Colonic mucosa (tissue), 4 donors: ENCODE measurements at regions not wholly inside any gene's neighbourhood (a gene's known extent, or its start where the extent isn't known, plus 50 kb on each side); places are given as distances from the start of the nearest gene placed in this dataset.
A peak's percentile ranks its signal among the peaks of the same experiment; 100 is the strongest.

Experiments
- DNase-seq: peaks from one replicate; pipeline ENCODE4 v3.0.0-alpha.2; 2020
- H3K27ac ChIP-seq: fragments of 200-600 bp; one replicate; pipeline ENCODE4 v1.8.0; 2021
- H3K27me3 ChIP-seq: fragments of 200-600 bp; one replicate; pipeline ENCODE4 v1.8.0; 2021
- H3K36me3 ChIP-seq: fragments of 200-600 bp; one replicate; pipeline ENCODE4 v1.8.0; 2021
- H3K4me1 ChIP-seq: fragments of 200-600 bp; one replicate; pipeline ENCODE4 v1.8.0; 2021; ENCODE audit warnings: mild to moderate bottlenecking
- H3K4me3 ChIP-seq: fragments of 200-600 bp; one replicate; pipeline ENCODE4 v1.8.0; 2021
- H3K9ac ChIP-seq, 2 donors: one replicate each; pipeline ENCODE4 v1.7.0; 2013; ENCODE audit warnings: control low read depth in 2 of 2, low read depth in 2 of 2, low read length in 2 of 2
- H3K9me3 ChIP-seq: fragments of 200-600 bp; one replicate; pipeline ENCODE4 v1.8.0; 2021
- intact Hi-C: fragments of 100-400 bp; cut with DNase I; formaldehyde crosslinking; loops from one replicate; pipeline ENCODE4 v1.14.1; 2022
- TF ChIP-seq, protein P1 (sequence below): fragments of 200-600 bp; IDR thresholded peaks from one replicate; pipeline ENCODE4 v1.8.0; 2022; ENCODE audit warnings: antibody characterized with exemption, mild to moderate bottlenecking
- donor health status: healthy.
- donor health status: DM: no; HTN: no; CAD: no.
- donor health status: DM: no; HTN: no; CAD: no.

DNA sequence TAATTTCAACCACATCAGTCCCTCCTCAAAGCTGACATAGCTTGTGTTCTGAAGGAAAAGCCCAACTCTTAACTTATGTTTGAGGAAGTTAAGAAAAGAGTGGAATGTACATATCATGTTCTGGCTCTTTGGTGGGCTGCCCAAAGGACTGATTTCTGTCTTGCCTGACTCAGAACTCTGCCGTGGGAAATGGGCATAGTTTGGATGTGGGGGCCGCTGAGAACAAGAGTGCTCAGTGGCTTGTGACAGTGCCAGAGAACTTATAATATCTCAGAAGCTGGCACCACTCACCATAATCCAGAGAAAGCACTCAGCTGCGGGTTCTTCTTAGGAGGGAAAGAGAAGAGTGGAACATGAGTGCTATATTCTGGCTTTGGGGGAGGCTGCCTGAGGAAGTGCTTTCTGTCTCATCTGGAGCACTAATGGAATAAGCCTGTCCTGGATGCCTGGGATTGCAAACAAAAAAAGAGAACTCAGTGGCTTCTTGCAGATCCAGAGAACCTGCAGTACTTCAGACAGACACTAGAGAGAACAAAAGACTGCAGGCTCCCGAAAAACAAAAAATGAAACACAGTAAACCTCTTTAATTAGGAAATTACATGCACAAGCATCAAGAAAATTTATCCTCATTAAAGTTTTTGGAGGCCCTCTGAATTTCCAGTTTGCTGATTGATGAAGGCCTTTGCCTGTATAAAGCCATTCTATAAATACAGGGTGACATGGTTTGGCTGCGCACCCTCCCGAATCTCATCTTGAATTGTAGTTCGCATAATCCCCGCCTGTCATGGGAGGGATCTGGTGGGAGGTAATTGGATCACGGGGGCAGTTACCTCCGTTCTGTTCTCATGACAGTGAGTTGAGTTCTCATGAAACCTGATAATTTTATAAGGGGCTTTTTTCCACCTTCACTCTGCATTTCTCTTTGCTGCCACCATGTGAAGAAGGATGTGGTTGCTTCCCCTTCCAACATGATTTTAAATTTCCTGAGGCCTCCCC lies 207.0 kb downstream of the DMAC1 start:
- no peak for DNase-seq
- H3K4me1 ChIP-seq, result no peaks in the 10 kb centered on the region
- no peak overlapping the region for H3K4me3 ChIP-seq
- no peaks in the 10 kb centered on the region for H3K36me3 ChIP-seq
- intact Hi-C loops, result no loop called here
- no peaks in the 10 kb centered on the region for H3K9me3 ChIP-seq
- TF ChIP-seq, protein P1, sequence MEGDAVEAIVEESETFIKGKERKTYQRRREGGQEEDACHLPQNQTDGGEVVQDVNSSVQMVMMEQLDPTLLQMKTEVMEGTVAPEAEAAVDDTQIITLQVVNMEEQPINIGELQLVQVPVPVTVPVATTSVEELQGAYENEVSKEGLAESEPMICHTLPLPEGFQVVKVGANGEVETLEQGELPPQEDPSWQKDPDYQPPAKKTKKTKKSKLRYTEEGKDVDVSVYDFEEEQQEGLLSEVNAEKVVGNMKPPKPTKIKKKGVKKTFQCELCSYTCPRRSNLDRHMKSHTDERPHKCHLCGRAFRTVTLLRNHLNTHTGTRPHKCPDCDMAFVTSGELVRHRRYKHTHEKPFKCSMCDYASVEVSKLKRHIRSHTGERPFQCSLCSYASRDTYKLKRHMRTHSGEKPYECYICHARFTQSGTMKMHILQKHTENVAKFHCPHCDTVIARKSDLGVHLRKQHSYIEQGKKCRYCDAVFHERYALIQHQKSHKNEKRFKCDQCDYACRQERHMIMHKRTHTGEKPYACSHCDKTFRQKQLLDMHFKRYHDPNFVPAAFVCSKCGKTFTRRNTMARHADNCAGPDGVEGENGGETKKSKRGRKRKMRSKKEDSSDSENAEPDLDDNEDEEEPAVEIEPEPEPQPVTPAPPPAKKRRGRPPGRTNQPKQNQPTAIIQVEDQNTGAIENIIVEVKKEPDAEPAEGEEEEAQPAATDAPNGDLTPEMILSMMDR, result peak; percentile 16
- H3K27me3 ChIP-seq, result no peaks in the 10 kb centered on the region
- H3K9ac ChIP-seq, result no peak overlapping the region
- H3K27ac ChIP-seq, result no peak overlapping the region

DNA sequence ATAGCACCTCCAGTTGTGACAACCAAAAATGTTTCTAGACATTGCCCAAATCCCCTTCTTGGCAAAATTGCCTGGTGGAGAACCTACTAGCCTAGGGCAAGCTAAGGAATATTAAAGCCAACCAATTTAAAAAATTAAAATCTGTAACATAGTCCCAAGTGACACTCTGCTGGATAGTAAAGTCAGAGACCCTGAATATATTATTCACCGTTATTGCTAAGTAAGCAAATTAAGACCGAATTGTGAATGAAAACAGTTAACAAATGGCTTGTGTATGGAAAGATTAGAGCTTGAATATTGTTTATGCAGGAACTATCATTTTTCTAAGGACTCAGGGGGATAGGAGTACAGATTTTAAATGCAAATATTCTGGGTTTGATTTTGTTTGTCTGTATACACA lies 208.1 kb downstream of the DMAC1 start:
- no peaks in the 10 kb centered on the region for H3K36me3 ChIP-seq
- H3K27me3 ChIP-seq, result no peaks in the 10 kb centered on the region
- H3K9ac ChIP-seq, result no peak overlapping the region
- no peak overlapping the region for H3K27ac ChIP-seq
- H3K4me3 ChIP-seq, result no peak overlapping the region
- TF ChIP-seq, protein P1, result no peak
- H3K9me3 ChIP-seq, result no peaks in the 10 kb centered on the region
- H3K4me1 ChIP-seq, result no peaks in the 10 kb centered on the region
- DNase-seq, result no peak
- intact Hi-C loops, result no loop called here

DNA sequence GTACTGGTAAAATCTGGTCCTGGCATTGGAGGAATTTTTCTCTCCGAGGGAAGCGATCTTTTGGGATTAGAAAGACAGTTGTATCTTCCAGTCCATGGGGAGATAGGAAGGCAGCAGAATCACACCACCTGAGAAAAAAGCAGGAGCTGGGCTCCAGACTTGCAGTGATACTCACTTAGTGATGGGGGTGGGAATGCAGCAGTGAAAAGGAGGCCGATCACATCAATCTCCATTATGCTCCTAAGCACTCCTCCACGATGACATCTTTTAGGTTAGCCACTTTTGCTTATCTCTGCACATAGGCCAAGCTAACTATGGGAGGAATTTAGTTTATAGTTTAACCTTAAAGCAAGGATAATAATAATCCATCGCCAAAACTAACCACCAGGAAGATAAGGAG lies 219.0 kb downstream of the DMAC1 start:
- no peak overlapping the region for H3K4me3 ChIP-seq

DNA sequence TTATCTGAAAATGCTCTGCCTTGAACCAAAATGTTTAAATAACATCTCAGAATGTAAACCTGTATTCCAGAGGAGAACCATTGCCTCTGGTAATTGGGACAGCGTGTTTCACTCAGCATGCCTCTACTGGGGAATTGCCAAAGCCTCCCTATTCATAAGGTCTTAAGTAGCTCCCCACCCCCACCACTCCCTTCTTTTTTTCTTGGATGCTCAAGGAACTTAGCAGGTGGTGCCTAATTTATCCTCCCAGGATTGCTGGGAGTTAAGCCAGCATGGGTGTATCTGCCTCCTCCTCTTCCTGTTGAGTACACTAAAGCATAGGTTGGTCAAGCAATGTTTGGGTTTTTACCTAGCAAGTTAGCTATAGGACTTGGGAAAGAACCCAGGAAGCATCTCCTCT lies 220.2 kb downstream of the DMAC1 start:
- Histone ChIP-seq H3K27ac (no peak overlapping the region), H3K36me3 (no peaks in the 10 kb centered on the region), H3K9ac (no peak overlapping the region), H3K4me1 (no peaks in the 10 kb centered on the region), H3K4me3 (no peak overlapping the region), H3K27me3 (no peaks in the 10 kb centered on the region), H3K9me3 (no peaks in the 10 kb centered on the region)
- intact Hi-C loops, result no loop called here
- TF ChIP-seq, protein P1, result no peak
- no peak for DNase-seq

More for the DNA sequence above, 219.0 kb downstream of the DMAC1 start:
- no peak for DNase-seq
- H3K27ac ChIP-seq, result no peak overlapping the region
- intact Hi-C loops, result no loop called here
- TF ChIP-seq, protein P1, result no peak
- no peaks in the 10 kb centered on the region for H3K4me1 ChIP-seq
- H3K36me3 ChIP-seq, result no peaks in the 10 kb centered on the region
- H3K9ac ChIP-seq, result no peak overlapping the region
- no peaks in the 10 kb centered on the region for H3K27me3 ChIP-seq
- H3K9me3 ChIP-seq, result no peaks in the 10 kb centered on the region

DNA sequence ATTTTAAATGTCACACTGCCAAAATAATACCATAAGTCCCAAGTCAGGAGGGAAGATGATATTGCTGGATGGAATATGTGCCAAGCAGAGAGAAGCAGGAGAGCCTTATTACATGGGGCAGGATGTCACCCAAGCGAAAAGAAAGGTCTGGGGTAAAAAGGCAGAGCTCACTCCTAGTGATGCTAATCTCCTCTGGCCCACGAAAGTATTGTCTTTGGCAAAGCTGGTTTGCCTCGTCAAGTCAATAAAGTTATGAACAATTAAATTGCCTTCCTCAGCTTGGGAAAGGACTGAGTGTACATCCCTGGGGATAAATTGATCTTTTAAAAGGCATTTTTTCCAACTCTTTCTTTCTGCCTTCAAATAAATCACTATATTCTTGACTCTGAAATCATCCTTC lies 220.6 kb downstream of the DMAC1 start:
- Histone ChIP-seq H3K4me1 (no peaks in the 10 kb centered on the region), H3K9me3 (no peaks in the 10 kb centered on the region), H3K36me3 (no peaks in the 10 kb centered on the region), H3K27me3 (no peaks in the 10 kb centered on the region), H3K9ac (no peak overlapping the region), H3K27ac (no peak overlapping the region), H3K4me3 (no peak overlapping the region)
- intact Hi-C loops, result no loop called here
- DNase-seq, result no peak
- TF ChIP-seq, protein P1, result no peak
